GM23338 (cell line): ENCODE measurements at regions not wholly inside any gene's neighbourhood (a gene's known extent, or its start where the extent isn't known, plus 50 kb on each side); places are given as distances from the start of the nearest gene placed in this dataset.

Experiments used
- ATAC-seq: fragments of 200-7000 bp; cut with Tn5 transposase; 3 replicates; pipeline ENCODE4 v1.9.1; 2020
- DNase-seq: peaks from one replicate; pipeline ENCODE4 v3.0.0-alpha.2; 2015; ENCODE audit warnings: low spot score
- H2AFZ ChIP-seq: fragments of 200-600 bp; sonication (generic); 2 replicates; pipeline ENCODE4 v1.8.0; 2016; ENCODE audit warnings: antibody characterized with exemption, mild to moderate bottlenecking, moderate library complexity
- H3F3A ChIP-seq: fragments of 200-600 bp; sonication (generic); replicated peaks from 2 replicates; pipeline ENCODE4 v1.8.0; 2017; ENCODE audit warnings: antibody characterized with exemption, mixed run types, low read depth
- H3K27ac ChIP-seq: fragments of 200-600 bp; sonication (generic); 2 replicates; pipeline ENCODE4 v1.6.1; 2016; ENCODE audit warnings: low read depth
- H3K27me3 ChIP-seq: fragments of 200-600 bp; sonication (generic); 2 replicates; pipeline ENCODE4 v1.8.0; 2016; ENCODE audit warnings: mild to moderate bottlenecking, mixed run types, moderate library complexity; ENCODE audit not compliant: insufficient read depth
- H3K36me3 ChIP-seq: fragments of 200-600 bp; sonication (generic); 2 replicates; pipeline ENCODE4 v1.8.0; 2016; ENCODE audit warnings: mild to moderate bottlenecking; ENCODE audit not compliant: insufficient read depth
- H3K4me1 ChIP-seq: fragments of 200-600 bp; sonication (generic); 2 replicates; pipeline ENCODE4 v1.8.0; 2016; ENCODE audit warnings: mild to moderate bottlenecking, moderate library complexity; ENCODE audit not compliant: insufficient read depth
- H3K4me2 ChIP-seq: fragments of 200-600 bp; sonication (generic); 2 replicates; pipeline ENCODE4 v1.7.1; 2017; ENCODE audit warnings: mixed run types
- H3K4me3 ChIP-seq: fragments of 200-600 bp; sonication (generic); 2 replicates; pipeline ENCODE4 v1.6.1; 2016; ENCODE audit warnings: mixed run types
- H3K79me2 ChIP-seq: fragments of 200-600 bp; sonication (generic); replicated peaks from 2 replicates; pipeline ENCODE4 v1.8.0; 2017; ENCODE audit warnings: mild to moderate bottlenecking; ENCODE audit not compliant: insufficient read depth
- H3K9me2 ChIP-seq: fragments of 200-600 bp; sonication (generic); 2 replicates; pipeline ENCODE4 v1.8.0; 2017; ENCODE audit not compliant: insufficient read depth
- H4K20me1 ChIP-seq: fragments of 200-600 bp; sonication (generic); replicated peaks from 2 replicates; pipeline ENCODE4 v1.8.0; 2017; ENCODE audit warnings: mild to moderate bottlenecking; ENCODE audit not compliant: insufficient read depth
- H3K27ac Mint-ChIP-seq: 2 replicates; pipeline ENCODE4 v1.8.0; 2020; ENCODE audit warnings: inconsistent platforms, mild to moderate bottlenecking, moderate library complexity, mixed read lengths
- H3K27me3 Mint-ChIP-seq: 3 replicates; pipeline ENCODE4 v1.8.0; 2022; ENCODE audit warnings: low read depth, mild to moderate bottlenecking, moderate library complexity, mixed read lengths, inconsistent platforms; ENCODE audit not compliant: insufficient read depth, poor library complexity
- H3K36me3 Mint-ChIP-seq: 3 replicates; pipeline ENCODE4 v1.8.0; 2021; ENCODE audit warnings: low read depth, mild to moderate bottlenecking, inconsistent platforms, moderate library complexity, mixed read lengths
- H3K4me1 Mint-ChIP-seq: 3 replicates; pipeline ENCODE4 v1.8.0; 2020; ENCODE audit warnings: mild to moderate bottlenecking, inconsistent platforms, mixed read lengths
- H3K4me3 Mint-ChIP-seq: 3 replicates; pipeline ENCODE4 v1.8.0; 2021; ENCODE audit warnings: moderate library complexity, mild to moderate bottlenecking, inconsistent platforms, mixed read lengths
- H3K9me3 Mint-ChIP-seq: 3 replicates; pipeline ENCODE4 v1.8.0; 2020; ENCODE audit warnings: moderate library complexity, mild to moderate bottlenecking, inconsistent platforms, mixed read lengths
- CTCF ChIP-seq, 2 experiments: fragments of 200-600 bp in 1 of 2; sonication (generic) in 1 of 2; conservative IDR thresholded peaks; 2 replicates each; pipeline versions ENCODE4 v1.5.1 to v1.6.1; 2016 to 2017; ENCODE audit warnings: antibody characterized with exemption in 2 of 2, low read depth in 2 of 2, mild to moderate bottlenecking in 2 of 2, moderate library complexity in 1 of 2
- ETS1 ChIP-seq: IDR thresholded peaks from 2 replicates; pipeline ENCODE4 v1.6.1; 2016; ENCODE audit warnings: antibody characterized with exemption
- JUNB ChIP-seq: IDR thresholded peaks from one replicate; pipeline ENCODE4 v1.6.1; 2016; ENCODE audit warnings: antibody characterized with exemption; ENCODE audit not compliant: unreplicated experiment
- NANOG ChIP-seq: IDR thresholded peaks from 2 replicates; pipeline ENCODE4 v1.6.1; 2016; ENCODE audit warnings: antibody characterized with exemption, borderline replicate concordance
- TF ChIP-seq, protein P1 (sequence below): fragments of 250-450 bp; sonication (Bioruptor Pico); IDR thresholded peaks from 2 replicates; pipeline ENCODE4 v1.5.0; 2020; ENCODE audit warnings: mild to moderate bottlenecking, moderate library complexity

- TF ChIP-seq, protein P1, sequence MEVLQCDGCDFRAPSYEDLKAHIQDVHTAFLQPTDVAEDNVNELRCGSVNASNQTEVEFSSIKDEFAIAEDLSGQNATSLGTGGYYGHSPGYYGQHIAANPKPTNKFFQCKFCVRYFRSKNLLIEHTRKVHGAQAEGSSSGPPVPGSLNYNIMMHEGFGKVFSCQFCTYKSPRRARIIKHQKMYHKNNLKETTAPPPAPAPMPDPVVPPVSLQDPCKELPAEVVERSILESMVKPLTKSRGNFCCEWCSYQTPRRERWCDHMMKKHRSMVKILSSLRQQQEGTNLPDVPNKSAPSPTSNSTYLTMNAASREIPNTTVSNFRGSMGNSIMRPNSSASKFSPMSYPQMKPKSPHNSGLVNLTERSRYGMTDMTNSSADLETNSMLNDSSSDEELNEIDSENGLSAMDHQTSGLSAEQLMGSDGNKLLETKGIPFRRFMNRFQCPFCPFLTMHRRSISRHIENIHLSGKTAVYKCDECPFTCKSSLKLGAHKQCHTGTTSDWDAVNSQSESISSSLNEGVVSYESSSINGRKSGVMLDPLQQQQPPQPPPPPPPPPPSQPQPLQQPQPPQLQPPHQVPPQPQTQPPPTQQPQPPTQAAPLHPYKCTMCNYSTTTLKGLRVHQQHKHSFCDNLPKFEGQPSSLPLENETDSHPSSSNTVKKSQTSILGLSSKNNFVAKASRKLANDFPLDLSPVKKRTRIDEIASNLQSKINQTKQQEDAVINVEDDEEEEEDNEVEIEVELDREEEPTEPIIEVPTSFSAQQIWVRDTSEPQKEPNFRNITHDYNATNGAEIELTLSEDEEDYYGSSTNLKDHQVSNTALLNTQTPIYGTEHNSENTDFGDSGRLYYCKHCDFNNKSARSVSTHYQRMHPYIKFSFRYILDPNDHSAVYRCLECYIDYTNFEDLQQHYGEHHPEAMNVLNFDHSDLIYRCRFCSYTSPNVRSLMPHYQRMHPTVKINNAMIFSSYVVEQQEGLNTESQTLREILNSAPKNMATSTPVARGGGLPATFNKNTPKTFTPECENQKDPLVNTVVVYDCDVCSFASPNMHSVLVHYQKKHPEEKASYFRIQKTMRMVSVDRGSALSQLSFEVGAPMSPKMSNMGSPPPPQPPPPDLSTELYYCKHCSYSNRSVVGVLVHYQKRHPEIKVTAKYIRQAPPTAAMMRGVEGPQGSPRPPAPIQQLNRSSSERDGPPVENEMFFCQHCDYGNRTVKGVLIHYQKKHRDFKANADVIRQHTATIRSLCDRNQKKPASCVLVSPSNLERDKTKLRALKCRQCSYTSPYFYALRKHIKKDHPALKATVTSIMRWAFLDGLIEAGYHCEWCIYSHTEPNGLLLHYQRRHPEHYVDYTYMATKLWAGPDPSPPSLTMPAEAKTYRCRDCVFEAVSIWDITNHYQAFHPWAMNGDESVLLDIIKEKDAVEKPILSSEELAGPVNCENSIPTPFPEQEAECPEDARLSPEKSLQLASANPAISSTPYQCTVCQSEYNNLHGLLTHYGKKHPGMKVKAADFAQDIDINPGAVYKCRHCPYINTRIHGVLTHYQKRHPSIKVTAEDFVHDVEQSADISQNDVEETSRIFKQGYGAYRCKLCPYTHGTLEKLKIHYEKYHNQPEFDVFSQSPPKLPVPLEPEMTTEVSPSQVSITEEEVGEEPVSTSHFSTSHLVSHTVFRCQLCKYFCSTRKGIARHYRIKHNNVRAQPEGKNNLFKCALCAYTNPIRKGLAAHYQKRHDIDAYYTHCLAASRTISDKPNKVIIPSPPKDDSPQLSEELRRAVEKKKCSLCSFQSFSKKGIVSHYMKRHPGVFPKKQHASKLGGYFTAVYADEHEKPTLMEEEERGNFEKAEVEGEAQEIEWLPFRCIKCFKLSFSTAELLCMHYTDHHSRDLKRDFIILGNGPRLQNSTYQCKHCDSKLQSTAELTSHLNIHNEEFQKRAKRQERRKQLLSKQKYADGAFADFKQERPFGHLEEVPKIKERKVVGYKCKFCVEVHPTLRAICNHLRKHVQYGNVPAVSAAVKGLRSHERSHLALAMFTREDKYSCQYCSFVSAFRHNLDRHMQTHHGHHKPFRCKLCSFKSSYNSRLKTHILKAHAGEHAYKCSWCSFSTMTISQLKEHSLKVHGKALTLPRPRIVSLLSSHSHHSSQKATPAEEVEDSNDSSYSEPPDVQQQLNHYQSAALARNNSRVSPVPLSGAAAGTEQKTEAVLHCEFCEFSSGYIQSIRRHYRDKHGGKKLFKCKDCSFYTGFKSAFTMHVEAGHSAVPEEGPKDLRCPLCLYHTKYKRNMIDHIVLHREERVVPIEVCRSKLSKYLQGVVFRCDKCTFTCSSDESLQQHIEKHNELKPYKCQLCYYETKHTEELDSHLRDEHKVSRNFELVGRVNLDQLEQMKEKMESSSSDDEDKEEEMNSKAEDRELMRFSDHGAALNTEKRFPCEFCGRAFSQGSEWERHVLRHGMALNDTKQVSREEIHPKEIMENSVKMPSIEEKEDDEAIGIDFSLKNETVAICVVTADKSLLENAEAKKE, result no peak
These were observed 718.7 kb upstream of the FAM98A start (continued) for GRCh38 chr2:34317797-34318196.

DNA sequence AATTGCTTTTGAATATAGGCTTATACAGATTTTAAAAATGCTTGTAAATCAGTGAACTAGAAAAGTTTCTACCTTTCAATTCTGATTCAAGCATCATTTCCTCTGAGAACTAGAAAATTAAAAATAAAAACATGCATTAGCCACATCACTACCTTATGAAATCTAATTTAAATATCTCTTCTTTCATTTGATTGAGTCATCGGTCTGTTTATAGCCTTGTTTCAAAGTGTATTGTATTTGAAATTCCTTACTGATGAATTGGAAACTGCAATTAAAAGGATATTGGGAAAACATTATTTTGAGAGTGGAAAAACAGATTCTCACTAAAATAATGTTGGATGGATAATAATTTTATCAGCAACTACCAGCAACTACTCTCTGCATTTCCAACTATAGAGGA is 717.7 kb upstream of the FAM98A start:
- H3F3A ChIP-seq, result no peaks in the 10 kb centered on the region
- Mint-ChIP-seq H3K27me3 (no peaks in the 10 kb centered on the region), H3K27ac (no peak overlapping the region), H3K36me3 (no peaks in the 10 kb centered on the region), H3K4me3 (no peak overlapping the region), H3K4me1 (no peaks in the 10 kb centered on the region), H3K9me3 (no peaks in the 10 kb centered on the region; the same call in 2 of the 3 replicates)
- no peak overlapping the region for H2AFZ ChIP-seq
- H3K9me2 ChIP-seq, result no peaks in the 10 kb centered on the region; the same call in 1 of the 2 replicates
- H3K27ac ChIP-seq, result no peak overlapping the region
- no peaks in the 10 kb centered on the region for H3K36me3 ChIP-seq
- H3K4me1 ChIP-seq, result no peaks in the 10 kb centered on the region
- no peak overlapping the region for H3K4me2 ChIP-seq
- H3K4me3 ChIP-seq, result no peak overlapping the region
- no peak for DNase-seq
- H3K79me2 ChIP-seq, result no peaks in the 10 kb centered on the region
- no peaks in the 10 kb centered on the region for H3K27me3 ChIP-seq
- H4K20me1 ChIP-seq, result no peaks in the 10 kb centered on the region
- ATAC-seq, result no peak
- TF ChIP-seq, protein P1, result no peak
- TF ChIP-seq JUNB, result no peak
- no peak for TF ChIP-seq NANOG
- no peak for TF ChIP-seq CTCF (conservative IDR thresholded peaks at IDR 0.05; ENCODE audit: low read depth in 2 of 2)
- no peak for TF ChIP-seq ETS1
